Stimulated activated CD4-positive, alpha-beta T cell treated with anti-CD3 and anti-CD28 coated beads, Interleukin-15, amount 100 ng/mL, for 24 hours (primary cell): ENCODE measurements at regions not wholly inside any gene's neighbourhood (a gene's known extent, or its start where the extent isn't known, plus 50 kb on each side); places are given as distances from the start of the nearest gene placed in this dataset.
"Not testable (repeated sequence)": the region's sequence is repeated elsewhere in the genome, so short reads cannot be mapped to it uniquely, and the experiment has no call there.

Experiments used
- DNase-seq: peaks from one replicate; pipeline ENCODE4 v3.0.0-alpha.2; 2020

- no peak for DNase-seq
These were observed 862.8 kb downstream of the FAM181B start for GRCh38 chr11:81870815-81871214.

- DNase-seq = peak; percentile 12
These were observed 863.6 kb downstream of the FAM181B start for GRCh38 chr11:81870066-81870412.

GRCh38 chr11:81869351-81870065, 864.2 kb downstream of the FAM181B start:
- peak; percentile 88 for DNase-seq

DNA sequence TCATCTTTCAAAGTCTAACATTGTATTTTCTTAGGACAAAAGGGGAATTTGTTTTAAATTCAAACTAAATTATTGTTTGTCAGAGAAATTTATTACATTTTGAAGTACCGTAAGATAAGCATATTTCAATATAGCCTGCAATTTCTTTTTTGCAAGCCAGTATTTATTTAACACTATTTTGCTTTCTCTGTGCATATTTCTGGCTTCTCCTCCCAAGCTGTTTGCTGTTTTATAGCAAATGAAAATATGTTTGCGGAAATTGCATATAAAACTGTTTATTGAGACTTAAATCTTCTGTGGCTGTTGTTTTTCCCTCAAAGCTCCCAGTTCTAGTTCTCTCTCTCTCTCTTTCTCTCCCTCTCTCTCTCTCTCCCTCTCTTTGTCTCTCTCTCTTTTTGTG, 866.8 kb downstream of the FAM181B start:
- DNase-seq = no peak

- no peak for DNase-seq
These were observed 876.3 kb downstream of the FAM181B start for GRCh38 chr11:81857386-81857785.

GRCh38 chr11:81853791-81854190, 879.9 kb downstream of the FAM181B start:
- DNase-seq = no peak

DNA sequence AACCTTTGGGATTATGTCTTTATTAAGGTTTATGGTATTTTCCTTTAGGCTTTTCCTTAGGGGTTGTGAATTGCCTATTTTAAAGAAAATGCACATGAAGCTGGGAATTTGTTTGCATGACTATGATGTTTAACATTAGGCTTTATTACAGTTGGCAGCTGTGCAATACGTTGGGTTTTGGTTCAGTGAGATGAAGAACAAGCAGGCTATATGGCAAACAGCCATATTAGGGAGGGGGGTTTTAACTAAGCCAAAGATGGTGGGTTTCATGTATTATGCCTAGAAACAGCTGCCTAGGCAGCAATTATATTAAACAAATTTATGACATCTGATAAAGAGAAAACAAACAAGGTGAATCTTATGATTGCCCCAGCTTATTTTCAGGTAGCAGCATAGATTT, 880.8 kb downstream of the FAM181B start:
- no peak for DNase-seq

- no peak for DNase-seq
These were observed 893.3 kb downstream of the FAM181B start for GRCh38 chr11:81840380-81840779.

- no peak for DNase-seq
These were observed 893.7 kb downstream of the FAM181B start for GRCh38 chr11:81839976-81840375.

DNA sequence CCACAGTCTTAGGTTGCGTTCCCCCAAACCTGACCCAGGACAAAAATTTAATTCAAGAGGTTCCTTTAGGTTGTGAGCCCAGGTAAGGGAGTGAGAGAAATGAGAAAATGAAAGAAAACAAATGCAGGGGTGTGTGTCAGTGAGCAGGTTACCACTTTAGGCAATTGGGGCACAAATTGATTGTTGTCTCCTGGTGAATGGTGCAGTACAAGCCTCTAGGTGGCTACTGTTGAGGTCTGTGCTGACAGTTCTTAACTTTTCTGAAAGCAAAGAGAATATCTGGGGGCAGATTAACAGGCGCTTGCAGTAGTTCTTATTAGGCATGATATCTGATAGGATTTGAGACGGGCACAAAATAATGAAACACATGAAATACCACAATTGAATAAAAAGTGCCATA, 894.6 kb downstream of the FAM181B start:
- DNase-seq = no peak

GRCh38 chr11:81829976-81830375, 903.7 kb downstream of the FAM181B start:
- no peak for DNase-seq

DNA sequence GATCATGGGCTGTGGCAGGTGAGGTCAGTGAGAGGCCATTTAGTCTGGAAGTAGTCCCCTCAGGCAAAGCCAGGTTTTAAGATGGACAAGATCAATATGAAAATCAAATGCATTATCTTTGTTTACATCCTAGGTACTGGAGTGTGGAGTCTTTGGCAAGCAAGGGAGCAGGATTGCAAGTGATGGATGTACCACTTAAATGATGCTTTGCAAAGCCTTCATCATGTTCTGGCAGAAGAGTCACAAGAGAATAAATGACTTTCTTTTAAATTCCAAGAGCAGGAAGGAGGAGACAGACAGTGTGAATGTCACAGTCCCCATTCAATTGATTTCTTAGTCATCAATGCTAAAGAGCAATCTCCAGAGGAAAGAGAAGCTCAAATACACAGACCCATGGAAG, 908.3 kb downstream of the FAM181B start:
- DNase-seq = no peak

- DNase-seq = no peak
These were observed 914.2 kb downstream of the FAM181B start for GRCh38 chr11:81819462-81819861.

DNA sequence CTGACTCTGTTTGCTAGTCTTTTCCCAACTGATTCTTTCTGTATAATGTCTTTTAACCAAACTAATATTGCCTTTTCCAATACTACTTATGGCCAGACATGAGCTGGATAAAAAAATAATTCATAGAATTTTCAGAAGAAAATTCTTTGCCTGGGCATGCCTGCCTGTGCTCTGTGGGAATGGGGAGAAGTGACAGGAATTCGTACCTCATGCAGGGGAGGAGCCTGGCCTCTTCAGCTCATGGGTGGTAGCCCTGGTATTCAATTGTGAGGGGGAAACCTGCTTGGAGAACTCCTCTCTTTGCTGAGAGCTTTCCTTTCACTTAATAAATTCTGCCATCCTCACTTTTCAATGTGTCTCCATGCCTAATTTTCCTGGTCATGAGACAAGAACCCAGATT, 928.8 kb downstream of the FAM181B start:
- no peak for DNase-seq

GRCh38 chr11:81802591-81802990, 931.1 kb downstream of the FAM181B start:
- DNase-seq = no peak

GRCh38 chr11:81792416-81792815, 941.2 kb downstream of the FAM181B start:
- DNase-seq = no peak

DNA sequence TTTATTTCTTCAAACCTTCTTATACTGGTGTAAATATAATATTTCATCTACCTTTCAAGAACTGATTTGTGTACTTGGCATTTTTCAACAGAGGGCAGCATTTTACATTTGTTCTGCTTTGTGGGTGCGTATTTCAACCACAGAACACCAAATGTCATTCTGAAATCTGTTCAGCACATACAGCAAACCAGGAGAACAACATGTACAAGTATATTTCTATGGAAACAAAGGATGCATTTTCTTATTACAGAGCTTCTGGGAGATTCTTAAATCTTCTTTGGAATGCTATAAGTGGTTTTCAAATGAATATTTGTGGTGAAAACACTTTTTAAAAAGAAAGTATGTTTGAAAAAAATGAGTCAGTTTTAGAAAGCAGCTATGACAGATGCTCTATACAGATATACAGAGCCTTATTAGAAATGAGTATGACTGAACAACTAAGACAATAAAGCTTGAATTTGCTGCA, 946.0 kb downstream of the FAM181B start:
- DNase-seq = no peak

GRCh38 chr11:81772166-81772565, 961.5 kb downstream of the FAM181B start:
- no peak for DNase-seq

- DNase-seq = not testable (repeated sequence)
These were observed 963.8 kb downstream of the FAM181B start for GRCh38 chr11:81769906-81770305.

- no peak for DNase-seq
These were observed 976.6 kb downstream of the FAM181B start for GRCh38 chr11:81756864-81757595.

GRCh38 chr11:81749245-81749644, 984.4 kb downstream of the FAM181B start:
- DNase-seq = no peak

- no peak for DNase-seq
These were observed 989.1 kb downstream of the FAM181B start for GRCh38 chr11:81744336-81745116.

GRCh38 chr11:81725701-81726100, 1008.0 kb downstream of the FAM181B start:
- no peak for DNase-seq

DNA sequence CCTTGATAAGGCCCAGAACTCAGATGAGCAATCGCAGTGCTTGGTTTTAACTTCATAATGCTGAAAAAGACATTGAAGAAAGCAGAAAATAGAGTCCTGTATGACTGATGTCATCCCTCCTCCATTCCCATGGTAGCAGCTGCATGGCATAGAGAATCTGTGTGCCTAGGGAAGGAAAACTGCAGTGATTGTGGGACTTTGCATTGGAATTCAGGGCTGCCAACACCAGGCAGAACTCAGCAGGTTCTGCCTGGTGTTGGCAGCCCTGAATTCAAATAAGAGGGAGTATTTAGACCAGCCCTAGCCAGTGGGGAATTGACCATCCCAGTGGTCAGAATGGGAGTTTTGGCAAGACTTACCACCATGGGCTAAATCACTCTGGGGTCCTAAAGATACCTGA, 1016.0 kb downstream of the FAM181B start:
- DNase-seq = no peak
